ENCODE measurements at regions not wholly inside any gene's neighbourhood (a gene's known extent, or its start where the extent isn't known, plus 50 kb on each side); places are given as distances from the start of the nearest gene placed in this dataset.

- 83 to 93% methylated on average over 4 of the region's 4 CpGs for WGBS, 2 donors
- H3K4me3 ChIP-seq (ENCODE audit: low read depth, poor library complexity, severe bottlenecking) = no peak overlapping the region
- intact Hi-C loops (cut with DNase I; ENCODE audit: low total_unique reads) = no loop called here
- TF ChIP-seq POLR2A (IDR thresholded peaks at IDR 0.05) = no peak
- no peak for TF ChIP-seq CTCF (IDR thresholded peaks at IDR 0.05)
- peak in 1 of 2 donors; percentile 52 for DNase-seq (ENCODE audit: low spot score in 2 of 2)
Measured at GRCh38 chr15:70556151-70556741, 207.1 kb downstream of the UACA start.

- H3K4me3 ChIP-seq (ENCODE audit: low read depth, poor library complexity, severe bottlenecking) = no peak overlapping the region
- DNase-seq (ENCODE audit: low spot score in 2 of 2) = no peak
- WGBS, 2 donors = 65 to 92% methylated on average over 3 of the region's 3 CpGs
- TF ChIP-seq POLR2A (IDR thresholded peaks at IDR 0.05) = no peak
- no peak for TF ChIP-seq CTCF (IDR thresholded peaks at IDR 0.05)
- intact Hi-C loops (cut with DNase I; ENCODE audit: low total_unique reads) = no loop called here
Measured at GRCh38 chr15:70555713-70556112, 207.6 kb downstream of the UACA start.

GRCh38 chr15:70547846-70548487 lies 215.4 kb downstream of the UACA start:
- intact Hi-C loops (cut with DNase I; ENCODE audit: low total_unique reads) = no loop called here
- TF ChIP-seq CTCF (IDR thresholded peaks at IDR 0.05) (no peak), POLR2A (IDR thresholded peaks at IDR 0.05) (no peak)
- no peak for DNase-seq (ENCODE audit: low spot score in 2 of 2)
- no peak overlapping the region for H3K4me3 ChIP-seq (ENCODE audit: low read depth, poor library complexity, severe bottlenecking)

- DNase-seq (ENCODE audit: low spot score in 2 of 2) = no peak
- WGBS, 2 donors = 98 to 100% methylated on average over 2 of the region's 2 CpGs
- no peak for TF ChIP-seq CTCF (IDR thresholded peaks at IDR 0.05)
- TF ChIP-seq POLR2A (IDR thresholded peaks at IDR 0.05) = no peak
Measured at GRCh38 chr15:70545526-70545925, 217.8 kb downstream of the UACA start.

GRCh38 chr15:70541511-70541910 lies 221.8 kb downstream of the UACA start:
- WGBS, 2 donors = 100% methylated on average over 1 of the region's 1 CpG
- intact Hi-C loops (cut with DNase I; ENCODE audit: low total_unique reads) = no loop called here
- TF ChIP-seq POLR2A (IDR thresholded peaks at IDR 0.05) (no peak), CTCF (IDR thresholded peaks at IDR 0.05) (no peak)
- H3K4me3 ChIP-seq (ENCODE audit: low read depth, poor library complexity, severe bottlenecking) = no peak overlapping the region
- no peak for DNase-seq (ENCODE audit: low spot score in 2 of 2)

More at GRCh38 chr15:70545526-70545925, 217.8 kb downstream of the UACA start:
- no peak overlapping the region for H3K4me3 ChIP-seq (ENCODE audit: low read depth, poor library complexity, severe bottlenecking)
- intact Hi-C loops (cut with DNase I; ENCODE audit: low total_unique reads) = no loop called here
